Inflammatory macrophage treated with lipopolysaccharide for 4 hours (primary cell): ENCODE measurements at regions not wholly inside any gene's neighbourhood (a gene's known extent, or its start where the extent isn't known, plus 50 kb on each side); places are given as distances from the start of the nearest gene placed in this dataset.

ENCODE experiments used
- DNase-seq: peaks from one replicate; pipeline ENCODE4 v3.0.0-alpha.2; 2020

GRCh38 chr5:138664276-138664943 is 88.8 kb upstream of the CTNNA1 start:
- peak; percentile 76 for DNase-seq

- DNase-seq, result no peak
Observed at GRCh38 chr5:138663561-138663960, 88.4 kb upstream of the HSPA9 start.

GRCh38 chr5:138663009-138663408 is 87.8 kb upstream of the HSPA9 start:
- DNase-seq, result peak; percentile 75

- DNase-seq, result peak; percentile 36
Observed at GRCh38 chr5:138662599-138662998, 87.4 kb upstream of the HSPA9 start.

- DNase-seq, result no peak
Observed at GRCh38 chr5:138661991-138662434, 86.8 kb upstream of the HSPA9 start.

- DNase-seq, result peak; percentile 65
Observed at GRCh38 chr5:138661291-138661960, 86.2 kb upstream of the HSPA9 start.

GRCh38 chr5:138660051-138660572 is 84.9 kb upstream of the HSPA9 start:
- no peak for DNase-seq

- DNase-seq, result no peak
Observed at GRCh38 chr5:138659561-138659960, 84.4 kb upstream of the HSPA9 start.

- no peak for DNase-seq
Observed at GRCh38 chr5:138659121-138659520, 83.9 kb upstream of the HSPA9 start.

GRCh38 chr5:138658676-138659075 is 83.5 kb upstream of the HSPA9 start:
- DNase-seq, result no peak

GRCh38 chr5:138657360-138657759 is 82.2 kb upstream of the HSPA9 start:
- DNase-seq, result no peak

GRCh38 chr5:138656916-138657315 is 81.7 kb upstream of the HSPA9 start:
- no peak for DNase-seq

GRCh38 chr5:138655530-138656190 is 80.5 kb upstream of the HSPA9 start:
- no peak for DNase-seq

GRCh38 chr5:138654281-138654867 is 79.2 kb upstream of the HSPA9 start:
- peak; percentile 31 for DNase-seq

GRCh38 chr5:138653502-138653901 is 78.3 kb upstream of the HSPA9 start:
- no peak for DNase-seq

GRCh38 chr5:138651767-138652117 is 76.5 kb upstream of the HSPA9 start:
- no peak for DNase-seq

GRCh38 chr5:138651058-138651766 is 76.0 kb upstream of the HSPA9 start:
- no peak for DNase-seq

GRCh38 chr5:138650196-138650595 is 75.0 kb upstream of the HSPA9 start:
- DNase-seq, result no peak

- DNase-seq, result no peak
Observed at GRCh38 chr5:138649775-138650174, 74.6 kb upstream of the HSPA9 start.

- DNase-seq, result no peak
Observed at GRCh38 chr5:138649316-138649720, 74.1 kb upstream of the HSPA9 start.

- DNase-seq, result no peak
Observed at GRCh38 chr5:138648841-138649240, 73.6 kb upstream of the HSPA9 start.

GRCh38 chr5:138647794-138648410 is 72.7 kb upstream of the HSPA9 start:
- no peak for DNase-seq
